HG03378 (cell line): ENCODE measurements at regions not wholly inside any gene's neighbourhood (a gene's known extent, or its start where the extent isn't known, plus 50 kb on each side); places are given as distances from the start of the nearest gene placed in this dataset.
"Not testable (repeated sequence)": the region's sequence is repeated elsewhere in the genome, so short reads cannot be mapped to it uniquely, and the experiment has no call there.

Experiments
- ATAC-seq: cut with Tn5 transposase; IDR thresholded peaks from one replicate; pipeline ENCODE4 v1.9.1; 2021; ENCODE audit warnings: mild to moderate bottlenecking, moderate library complexity; ENCODE audit not compliant: unreplicated experiment

GRCh38 chr7:115227473-115228235, 305.8 kb downstream of the MDFIC start:
- ATAC-seq = no peak

- ATAC-seq = no peak
Measured at GRCh38 chr7:115226410-115226809, 304.5 kb downstream of the MDFIC start.

- ATAC-seq = no peak
Measured at GRCh38 chr7:115224922-115225321, 303.0 kb downstream of the MDFIC start.

GRCh38 chr7:115223959-115224358, 302.1 kb downstream of the MDFIC start:
- ATAC-seq = no peak

GRCh38 chr7:115221456-115221855, 299.6 kb downstream of the MDFIC start:
- ATAC-seq = no peak

- no peak for ATAC-seq
Measured at GRCh38 chr7:115218076-115218475, 296.2 kb downstream of the MDFIC start.

- ATAC-seq = no peak
Measured at GRCh38 chr7:115217373-115217772, 295.5 kb downstream of the MDFIC start.

- no peak for ATAC-seq
Measured at GRCh38 chr7:115216652-115217051, 294.8 kb downstream of the MDFIC start.

GRCh38 chr7:115211171-115211570, 289.3 kb downstream of the MDFIC start:
- no peak for ATAC-seq

GRCh38 chr7:115210552-115210951, 288.7 kb downstream of the MDFIC start:
- no peak for ATAC-seq

- ATAC-seq = no peak
Measured at GRCh38 chr7:115208710-115209560, 287.0 kb downstream of the MDFIC start.

- ATAC-seq = not testable (repeated sequence)
Measured at GRCh38 chr7:115206374-115206773, 284.5 kb downstream of the MDFIC start.

GRCh38 chr7:115198143-115198542, 276.2 kb downstream of the MDFIC start:
- no peak for ATAC-seq

- no peak for ATAC-seq
Measured at GRCh38 chr7:115195208-115195607, 273.3 kb downstream of the MDFIC start.

GRCh38 chr7:115191526-115191925, 269.6 kb downstream of the MDFIC start:
- ATAC-seq = no peak

- no peak for ATAC-seq
Measured at GRCh38 chr7:115183431-115184057, 261.6 kb downstream of the MDFIC start.

- ATAC-seq = no peak
Measured at GRCh38 chr7:115178835-115179234, 256.9 kb downstream of the MDFIC start.

GRCh38 chr7:115177823-115178222, 255.9 kb downstream of the MDFIC start:
- no peak for ATAC-seq

GRCh38 chr7:115177103-115177502, 255.2 kb downstream of the MDFIC start:
- ATAC-seq = no peak

GRCh38 chr7:115172397-115172796, 250.5 kb downstream of the MDFIC start:
- not testable (repeated sequence) for ATAC-seq

GRCh38 chr7:115153769-115154477, 232.0 kb downstream of the MDFIC start:
- no peak for ATAC-seq
